Keratinocyte (primary cell): ENCODE measurements at regions not wholly inside any gene's neighbourhood (a gene's known extent, or its start where the extent isn't known, plus 50 kb on each side); places are given as distances from the start of the nearest gene placed in this dataset.

Experiments
- CTCF ChIP-seq, 3 experiments: IDR thresholded peaks in 1 of 3; conservative IDR thresholded peaks in 1 of 3; optimal IDR thresholded peaks in 1 of 3; 2 replicates in 2 of 3; 3 replicates in 1 of 3; pipeline versions ENCODE3 to v1.5.1; 2011; ENCODE audit warnings: low read length in 3 of 3, mild to moderate bottlenecking in 3 of 3, moderate library complexity in 2 of 3, control low read depth in 1 of 3, inconsistent platforms in 1 of 3; ENCODE audit not compliant: insufficient read depth in 2 of 3; ENCODE audit errors: extremely low read depth in 1 of 3
- EZH2 ChIP-seq: IDR thresholded peaks from one replicate; pipeline ENCODE4 v1.6.1; 2012; ENCODE audit warnings: inconsistent platforms, mild to moderate bottlenecking, low read length, moderate library complexity

GRCh38 chr7:63077841-63078240 is 920.8 kb upstream of the ZNF722 start:
- no peak for TF ChIP-seq CTCF (optimal IDR thresholded peaks at IDR 0.05 in 1 of 3, IDR thresholded peaks at IDR 0.05 in 1 of 3, conservative IDR thresholded peaks at IDR 0.05 in 1 of 3; ENCODE audit: extremely low read depth in 1 of 3, insufficient read depth in 2 of 3, low read length in 3 of 3)
- no peak for TF ChIP-seq EZH2
